Right kidney (tissue), 1 donor: ENCODE measurements at regions not wholly inside any gene's neighbourhood (a gene's known extent, or its start where the extent isn't known, plus 50 kb on each side); places are given as distances from the start of the nearest gene placed in this dataset.

Experiments
- DNase-seq: peaks from one replicate; pipeline ENCODE4 v3.0.0-alpha.2; 2016

DNA sequence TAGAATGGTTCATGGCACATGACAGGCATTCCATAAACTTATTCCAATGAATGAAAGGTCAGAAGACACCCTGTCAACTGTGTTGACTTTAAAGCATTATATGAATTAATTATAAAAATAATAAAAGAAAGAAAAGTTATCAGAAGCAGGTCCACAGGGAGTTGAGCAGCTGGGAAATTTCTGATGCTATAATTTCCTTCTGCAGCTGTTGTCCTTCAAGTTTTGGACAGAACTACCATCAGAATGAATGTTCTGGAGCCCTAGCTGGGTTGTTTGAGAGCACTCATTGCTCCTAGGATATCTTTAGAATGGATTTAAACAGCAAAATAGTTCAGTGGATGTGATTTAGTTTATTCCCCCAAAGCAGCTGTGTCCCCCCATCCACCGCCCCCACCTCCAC lies 232.4 kb upstream of the PROK2 start:
- no peak for DNase-seq

DNA sequence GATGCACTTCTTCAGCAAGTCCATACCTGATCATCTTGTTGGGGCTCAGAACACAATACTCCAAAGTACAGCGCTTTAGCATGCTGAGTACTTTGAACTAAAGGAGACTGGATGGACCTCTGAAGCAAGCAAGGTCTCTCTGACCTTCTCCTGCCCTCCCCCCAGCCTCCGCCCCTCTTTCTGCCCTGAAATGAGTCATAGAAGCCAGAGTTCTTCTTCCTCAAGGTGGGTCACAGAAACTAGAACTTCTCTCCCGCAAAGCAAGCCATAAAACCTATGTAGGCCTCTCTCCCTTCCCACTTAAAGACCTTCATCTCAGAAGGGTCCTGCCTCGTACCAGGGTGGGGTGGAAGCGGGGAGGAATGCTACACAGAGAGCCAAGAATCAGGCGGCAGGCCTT lies 230.5 kb upstream of the PROK2 start:
- no peak for DNase-seq

DNA sequence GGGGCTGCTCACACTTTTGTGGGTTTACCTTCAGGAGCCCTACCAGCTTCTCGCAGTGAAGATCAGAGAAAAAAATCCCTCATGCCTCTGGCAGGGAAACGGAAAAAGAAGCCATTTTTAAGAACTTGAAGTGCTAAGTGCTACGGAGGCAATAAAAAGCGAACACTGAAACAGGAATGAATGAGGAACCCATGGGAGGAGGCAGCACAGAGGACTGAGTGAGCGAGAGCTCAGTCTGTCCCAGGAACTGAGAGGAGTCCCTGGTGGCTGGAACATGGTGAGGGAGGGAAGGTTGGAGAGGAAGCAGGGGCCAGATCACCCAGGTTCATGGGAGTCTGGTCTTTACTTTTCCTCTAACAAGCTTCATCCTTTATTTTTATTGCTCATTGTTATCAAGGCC lies 228.1 kb upstream of the PROK2 start:
- DNase-seq, result no peak

DNA sequence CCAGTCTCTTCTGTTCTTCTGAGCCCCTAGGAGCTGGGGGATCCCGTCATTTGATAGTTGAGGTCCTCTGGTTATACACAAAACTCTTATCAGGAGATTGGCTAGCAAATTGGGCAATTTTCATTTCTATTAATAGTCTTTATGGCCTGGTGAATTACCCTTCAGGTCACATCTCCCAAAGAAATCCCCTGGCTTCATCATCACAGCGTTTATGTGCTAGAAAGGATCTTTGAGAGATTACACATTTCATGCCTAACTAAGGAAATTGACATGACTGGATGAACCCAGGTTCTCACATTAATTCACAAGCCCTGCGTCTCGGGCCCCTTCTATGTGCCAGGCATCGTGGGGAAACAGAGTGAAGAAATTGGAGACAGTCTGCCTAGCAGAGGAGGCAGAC lies 227.4 kb upstream of the PROK2 start:
- DNase-seq, result no peak

DNA sequence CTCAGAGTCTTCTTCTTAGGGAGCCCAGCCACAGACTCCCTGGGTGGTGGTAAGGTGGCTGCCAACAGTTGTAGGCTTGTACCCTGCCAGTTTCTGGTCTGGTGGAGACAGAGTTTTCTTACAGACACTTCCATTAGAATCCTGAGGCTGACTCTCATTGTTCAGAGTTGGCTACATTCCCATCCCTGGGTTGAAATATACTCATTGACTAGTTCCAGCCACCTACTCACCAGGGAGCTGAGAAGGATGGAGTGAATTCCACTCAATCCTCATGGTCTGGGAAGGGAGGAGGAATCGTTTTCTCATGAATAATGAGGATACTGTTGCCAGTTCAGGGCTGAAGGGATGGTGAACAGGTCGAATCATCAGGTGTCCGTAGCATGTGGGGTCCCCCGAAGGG lies 226.5 kb upstream of the PROK2 start:
- no peak for DNase-seq

DNA sequence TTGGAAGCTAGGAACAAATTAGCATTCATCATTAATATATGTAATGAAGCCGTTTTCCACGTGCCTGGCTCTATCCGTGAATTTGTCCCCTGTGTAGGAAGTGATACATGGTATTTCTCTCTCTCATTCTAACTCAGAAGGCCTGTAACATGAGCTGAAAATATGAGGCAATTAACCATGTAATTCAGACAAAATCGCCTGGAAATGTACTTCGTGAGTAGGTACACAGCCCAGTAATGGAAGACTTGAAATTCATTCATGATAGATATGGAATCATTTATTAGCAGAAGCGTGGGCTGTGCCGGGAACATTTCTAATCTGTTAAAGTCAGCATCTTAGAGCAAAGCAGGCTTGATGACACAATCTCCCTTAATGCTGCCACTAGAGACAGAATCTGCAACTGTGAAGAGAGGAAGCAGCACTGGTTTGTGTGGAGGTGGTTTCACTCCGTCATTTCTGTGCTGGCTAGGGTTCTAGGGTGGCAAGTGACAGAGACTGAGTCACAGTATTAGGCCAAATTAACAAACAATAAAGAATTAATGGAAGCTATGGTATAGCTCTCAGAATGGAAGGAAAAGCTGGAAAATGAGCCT lies 225.0 kb upstream of the PROK2 start:
- DNase-seq, result no peak

DNA sequence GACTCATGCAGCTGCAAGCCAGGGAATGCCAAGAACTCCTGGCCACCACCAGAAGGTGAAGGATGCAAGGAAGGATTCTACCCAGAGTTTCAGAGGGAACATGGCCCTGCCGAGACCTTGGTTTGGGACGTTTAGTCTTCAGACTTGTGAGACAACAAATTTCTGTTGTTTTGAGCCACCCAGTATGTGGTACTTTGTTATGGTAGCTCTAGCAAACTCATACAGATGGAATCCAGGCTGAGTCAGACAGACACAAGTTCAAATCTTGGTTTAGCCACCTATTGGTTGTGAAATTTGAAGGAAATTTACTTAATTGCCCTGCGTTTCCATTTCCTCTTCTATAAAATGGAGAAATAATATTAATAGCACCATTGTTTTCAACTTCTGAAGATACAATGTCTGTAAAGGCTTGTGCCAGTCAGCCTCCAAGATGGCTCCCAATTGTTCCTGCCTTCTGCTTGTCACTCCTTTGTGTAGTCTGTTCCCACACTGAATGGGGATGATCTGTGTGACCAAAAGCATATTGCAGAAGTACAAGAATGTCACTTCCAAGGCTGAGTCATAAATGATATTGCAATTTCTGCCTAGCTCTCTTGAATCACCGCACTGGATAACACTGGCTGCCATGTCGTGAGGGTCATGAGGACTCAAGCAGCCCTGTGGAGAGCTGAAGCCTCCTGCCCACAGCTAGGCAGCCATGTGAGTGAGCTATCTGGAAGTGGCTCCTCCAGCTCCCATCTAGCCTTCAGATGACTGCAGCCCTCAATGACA lies 223.5 kb upstream of the PROK2 start:
- DNase-seq, result no peak

DNA sequence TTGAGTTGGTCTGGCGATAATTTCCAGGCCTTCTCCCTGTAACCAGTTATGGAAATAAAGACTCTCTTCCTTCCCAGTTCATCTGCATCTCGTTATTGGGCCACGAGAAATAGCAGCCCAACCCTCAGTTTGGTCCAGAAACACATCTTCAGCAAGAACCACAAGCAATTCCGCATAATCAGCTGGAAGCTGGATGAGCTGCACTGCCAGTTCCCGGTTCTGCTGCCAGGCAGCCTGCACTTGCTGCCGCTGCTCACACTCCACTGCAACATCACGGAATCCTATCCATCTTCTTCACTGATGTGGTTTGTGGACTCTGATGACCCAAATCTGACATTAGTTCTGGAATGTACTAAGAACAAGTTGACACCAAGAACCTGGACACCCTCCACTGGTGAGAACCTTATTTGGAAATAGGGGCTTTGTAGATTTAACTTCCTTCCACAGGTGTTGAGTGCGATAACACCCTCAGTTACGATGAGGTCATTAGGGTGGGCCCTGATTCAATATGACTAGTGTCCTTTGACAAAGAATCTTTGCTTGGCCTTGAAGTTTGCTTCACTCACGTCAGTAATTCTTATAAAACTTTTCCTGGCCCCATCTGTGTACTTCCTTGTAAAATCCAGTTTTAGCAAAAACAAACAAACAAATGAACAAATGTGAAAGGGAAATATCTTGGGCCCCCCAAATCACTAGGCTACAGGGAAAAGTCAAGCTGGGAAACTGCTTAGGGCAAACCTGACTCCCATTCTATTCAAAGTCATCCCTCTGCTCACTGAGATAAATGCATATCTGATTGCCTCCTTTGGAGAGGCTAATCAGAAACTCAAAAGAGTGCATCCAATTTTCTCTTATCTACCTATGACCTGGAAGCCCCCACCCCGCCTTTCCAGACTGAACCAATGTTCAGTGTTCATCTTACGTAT lies 221.9 kb upstream of the PROK2 start:
- no peak for DNase-seq

DNA sequence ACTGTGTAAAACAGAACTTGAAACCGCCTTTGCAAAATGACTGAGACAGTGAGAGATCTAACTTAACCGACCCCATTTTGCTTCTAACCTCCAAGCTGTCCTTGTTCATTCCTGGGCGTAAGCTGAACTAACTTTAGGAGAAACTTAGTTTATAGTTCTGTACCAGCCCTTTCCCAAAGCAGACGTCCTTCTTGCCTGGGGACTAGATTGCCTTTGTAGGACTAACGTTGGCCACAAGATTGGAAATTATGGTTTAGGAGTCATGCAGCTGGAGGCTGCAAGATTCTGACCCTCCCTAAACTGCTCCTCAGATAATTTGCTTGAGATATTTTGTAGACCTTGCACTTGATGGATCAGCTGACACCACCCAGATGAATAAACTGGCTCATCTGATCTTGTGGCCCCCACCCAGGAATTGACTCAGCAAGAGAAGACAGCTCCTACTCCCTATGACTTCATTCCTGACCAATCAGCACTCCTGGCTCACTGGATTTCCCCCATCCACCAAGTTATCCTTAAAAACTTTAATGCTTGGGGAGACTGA lies 219.9 kb upstream of the PROK2 start:
- no peak for DNase-seq

DNA sequence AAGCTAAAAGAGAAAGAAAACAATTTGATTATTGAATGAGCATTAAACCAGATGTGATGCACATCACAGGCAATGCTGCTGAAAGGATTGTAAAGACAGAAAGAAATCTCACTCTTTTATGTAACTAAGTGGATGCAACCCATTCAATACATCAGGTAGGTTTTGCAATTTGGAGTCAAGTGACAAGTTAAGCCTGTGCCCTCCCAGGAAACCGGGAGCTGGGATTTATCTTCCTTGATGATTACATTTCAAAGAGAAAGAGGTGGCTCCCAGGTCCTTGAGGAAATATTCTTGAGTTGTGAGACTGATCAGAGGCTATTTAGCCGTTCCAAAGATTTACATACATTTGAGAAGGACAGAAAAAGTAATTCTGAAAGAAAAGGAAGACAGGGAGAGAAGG lies 219.0 kb upstream of the PROK2 start:
- DNase-seq, result no peak

DNA sequence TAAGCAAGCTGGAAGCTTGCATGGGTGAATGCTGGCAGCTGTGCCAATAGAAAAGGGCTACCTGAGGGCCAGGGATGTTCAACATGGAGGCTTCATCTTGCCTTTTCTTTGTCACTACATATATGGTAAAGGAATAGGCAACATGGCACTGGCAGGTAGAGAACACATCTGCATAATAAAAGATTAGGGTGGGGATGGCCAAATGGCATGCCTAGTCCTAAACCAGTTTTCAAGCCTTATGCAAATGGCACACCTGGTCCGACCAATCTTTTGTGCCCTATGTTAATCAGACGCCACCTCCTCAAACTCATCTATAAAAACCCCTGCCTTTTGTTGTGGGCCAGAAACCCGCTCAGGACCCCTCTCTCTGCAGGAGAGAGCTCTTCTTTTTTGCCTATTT lies 216.8 kb upstream of the PROK2 start:
- DNase-seq, result no peak

DNA sequence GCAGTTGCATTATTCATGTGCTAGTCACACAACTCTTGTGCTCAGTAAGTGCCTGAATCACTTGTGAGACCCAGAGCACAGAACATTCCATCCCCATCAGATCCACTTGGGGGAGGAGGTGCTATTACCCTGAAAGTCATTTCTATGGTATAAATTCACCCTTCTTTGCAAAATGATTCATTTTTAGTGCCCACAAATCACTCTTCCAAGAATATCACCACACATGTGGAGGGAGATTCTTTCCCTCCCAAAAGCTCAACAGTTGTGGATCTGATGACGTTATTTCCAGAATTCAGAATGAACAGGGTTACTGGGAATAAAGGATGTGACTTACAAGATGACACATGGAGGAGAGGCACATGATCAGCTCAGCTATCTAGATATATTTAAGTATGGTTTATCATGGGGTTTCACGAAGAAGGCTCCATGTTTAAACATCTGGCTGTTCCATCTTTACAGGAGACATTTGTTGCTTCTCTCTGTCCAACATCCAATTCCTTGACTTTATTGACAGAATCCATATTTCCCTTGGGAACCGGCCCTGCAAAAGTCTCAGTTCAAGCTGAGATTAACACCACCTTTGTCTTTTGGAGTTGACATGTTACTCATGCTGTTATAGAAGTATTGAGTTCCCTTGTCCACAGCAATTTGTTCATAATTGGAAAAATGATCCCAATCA lies 214.2 kb upstream of the PROK2 start:
- DNase-seq, result no peak

DNA sequence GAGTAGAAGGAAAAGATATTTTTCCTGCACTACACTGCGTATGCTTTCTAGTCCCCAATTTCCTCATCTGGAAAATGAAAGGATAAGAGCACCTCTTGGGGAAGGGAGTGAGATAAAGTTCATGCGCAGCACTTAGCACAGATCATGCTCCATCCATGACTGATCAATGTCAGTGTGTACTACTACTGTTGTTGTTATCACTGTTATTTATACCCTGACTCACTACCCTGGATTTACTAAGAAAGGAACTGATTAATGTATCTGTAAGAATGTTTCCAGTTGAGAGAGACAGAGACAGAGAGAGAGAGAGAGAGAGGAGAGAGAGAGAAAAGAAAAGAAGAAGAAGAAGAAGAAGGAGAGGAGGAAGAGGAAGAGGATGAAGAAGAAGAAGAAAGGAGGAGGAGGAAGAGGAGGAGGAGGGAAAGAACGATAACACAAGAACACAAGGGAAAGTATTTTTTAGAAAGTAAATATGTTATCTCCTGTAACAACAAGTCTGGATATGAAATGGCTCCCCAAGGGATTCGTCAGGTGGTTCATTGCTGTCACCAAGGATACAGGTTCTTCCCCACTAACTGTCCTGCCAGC lies 212.2 kb upstream of the PROK2 start:
- DNase-seq, result no peak

DNA sequence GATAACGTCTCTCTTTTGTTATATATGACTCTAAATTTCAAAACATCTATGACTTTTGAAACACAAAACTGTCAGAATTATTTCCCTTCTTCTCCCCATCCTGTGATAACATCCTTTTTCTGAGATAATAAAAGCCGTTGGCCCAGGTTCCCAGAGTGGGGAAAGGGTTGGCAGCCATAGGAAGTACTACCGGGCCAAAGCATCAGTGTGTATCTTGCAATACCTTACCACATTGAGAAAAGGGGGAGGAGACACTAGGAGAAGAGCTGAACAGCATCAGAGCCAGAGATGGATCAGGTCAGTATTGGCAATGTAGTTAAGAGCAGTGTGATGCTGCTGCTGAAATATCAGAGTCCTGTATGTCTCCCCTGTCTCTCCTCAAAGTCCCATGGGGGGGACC lies 210.0 kb upstream of the PROK2 start:
- no peak for DNase-seq

DNA sequence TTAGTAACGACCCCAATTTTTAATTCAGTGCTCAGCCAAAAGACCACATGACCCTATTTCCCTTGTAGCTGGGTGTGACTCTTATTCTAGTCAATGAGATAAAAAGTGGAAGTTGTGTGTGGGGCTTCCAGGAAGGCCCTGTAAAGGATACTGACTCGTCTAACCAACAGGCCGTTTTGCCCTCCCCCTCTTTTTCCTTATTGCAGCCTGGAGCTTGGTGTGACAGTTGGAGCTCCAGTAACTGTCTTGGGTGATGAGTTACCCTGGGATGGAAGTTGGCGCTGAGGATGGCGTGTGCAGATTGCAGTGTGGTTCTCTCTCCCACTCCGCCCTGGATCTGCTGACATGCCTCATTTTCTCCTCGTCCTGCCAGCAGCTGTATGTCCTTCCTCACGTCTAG lies 209.3 kb upstream of the PROK2 start:
- DNase-seq, result no peak

DNA sequence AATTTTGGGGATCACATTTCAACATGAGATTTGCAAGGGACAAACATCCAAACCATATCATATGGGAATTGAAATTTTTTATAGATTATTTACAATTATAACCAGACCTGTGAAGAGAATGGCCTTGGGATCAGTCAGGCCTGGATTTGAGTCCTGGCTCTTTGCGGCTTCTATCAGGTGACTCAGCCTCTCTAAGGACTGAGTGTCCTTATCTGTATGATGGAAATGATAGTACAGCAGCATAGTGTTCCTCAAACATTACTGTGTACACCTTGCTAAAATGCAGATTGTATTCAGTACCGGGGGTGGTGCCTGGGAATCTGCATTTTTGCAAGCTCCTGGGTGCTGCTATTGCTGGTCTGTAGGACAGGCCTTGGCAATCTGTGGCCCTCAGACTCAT lies 206.7 kb upstream of the PROK2 start:
- DNase-seq, result no peak

DNA sequence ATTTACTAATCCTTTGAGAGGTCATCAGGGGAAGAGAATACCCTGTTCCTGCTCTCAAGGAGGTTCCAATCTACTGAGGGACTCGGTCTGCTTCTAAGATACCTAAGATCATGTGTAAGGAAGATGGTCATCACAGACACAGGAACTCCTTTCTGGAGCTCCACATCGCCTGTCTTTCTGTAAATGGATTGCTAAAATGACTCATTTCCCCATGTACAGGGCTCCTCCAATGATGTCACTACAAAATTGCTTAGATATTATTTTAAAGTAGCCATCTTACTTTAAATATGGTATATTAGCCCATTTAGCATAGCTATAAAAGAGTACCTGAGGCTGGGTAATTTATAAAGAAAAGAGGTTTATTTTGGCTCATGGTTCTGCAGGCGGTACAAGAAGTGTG lies 206.1 kb upstream of the PROK2 start:
- DNase-seq, result no peak

DNA sequence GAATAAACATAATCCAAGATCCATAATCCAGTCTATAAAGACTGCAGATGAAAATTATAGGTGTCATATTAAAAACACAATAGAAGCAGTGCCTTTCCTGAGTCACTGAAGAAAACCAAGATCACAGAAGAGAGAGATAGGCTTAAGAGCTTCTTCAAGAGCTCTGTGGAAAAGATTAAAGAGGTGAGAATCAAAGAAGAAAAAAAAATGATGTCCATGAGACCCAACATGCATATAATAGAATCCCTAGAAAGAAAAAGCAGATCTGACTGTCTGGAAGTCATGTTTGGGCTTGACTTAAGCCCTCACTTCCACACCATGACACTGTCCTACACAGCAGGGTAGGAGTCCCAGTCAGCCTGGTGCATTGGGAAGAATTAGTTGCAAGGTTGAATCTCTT lies 205.6 kb upstream of the PROK2 start:
- DNase-seq, result no peak

DNA sequence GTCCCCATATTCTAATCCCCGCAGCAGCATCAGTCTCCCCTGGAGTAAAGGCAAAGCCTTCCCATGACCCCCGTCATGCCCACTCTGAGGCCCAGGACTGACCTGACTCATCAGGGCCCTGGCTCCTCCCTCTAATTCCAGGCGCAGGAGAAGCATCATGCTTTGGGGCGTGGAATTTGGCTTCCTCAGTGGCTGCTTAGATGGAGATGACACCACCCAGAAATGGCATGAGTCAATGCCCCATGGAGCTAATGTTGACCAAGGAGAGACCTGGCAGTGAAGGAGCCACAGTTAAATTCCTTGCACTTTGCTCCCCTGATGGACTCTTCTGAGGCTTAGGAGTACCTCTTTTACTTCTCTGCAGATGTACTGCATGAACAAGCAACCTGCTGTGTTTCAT lies 204.2 kb upstream of the PROK2 start:
- no peak for DNase-seq

DNA sequence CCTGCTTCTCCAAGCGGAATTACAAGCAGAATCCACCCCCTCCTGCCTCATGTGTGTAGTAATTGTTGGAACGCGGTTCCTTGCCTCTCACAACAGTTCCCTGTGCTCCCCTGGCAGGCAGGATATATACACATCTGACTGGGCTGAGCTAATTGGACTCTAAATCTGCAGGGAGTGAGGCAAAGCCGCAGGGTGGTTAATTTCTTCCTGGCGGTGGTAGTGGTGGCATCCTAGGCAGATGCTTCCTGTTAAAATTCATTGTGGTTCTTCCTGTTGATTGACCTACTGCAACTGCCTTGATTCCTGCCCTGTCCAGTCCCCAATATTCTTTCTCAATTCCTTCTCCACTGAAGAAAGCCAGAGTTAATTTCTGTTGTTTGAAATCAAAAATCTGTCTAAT lies 202.9 kb upstream of the PROK2 start:
- no peak for DNase-seq

DNA sequence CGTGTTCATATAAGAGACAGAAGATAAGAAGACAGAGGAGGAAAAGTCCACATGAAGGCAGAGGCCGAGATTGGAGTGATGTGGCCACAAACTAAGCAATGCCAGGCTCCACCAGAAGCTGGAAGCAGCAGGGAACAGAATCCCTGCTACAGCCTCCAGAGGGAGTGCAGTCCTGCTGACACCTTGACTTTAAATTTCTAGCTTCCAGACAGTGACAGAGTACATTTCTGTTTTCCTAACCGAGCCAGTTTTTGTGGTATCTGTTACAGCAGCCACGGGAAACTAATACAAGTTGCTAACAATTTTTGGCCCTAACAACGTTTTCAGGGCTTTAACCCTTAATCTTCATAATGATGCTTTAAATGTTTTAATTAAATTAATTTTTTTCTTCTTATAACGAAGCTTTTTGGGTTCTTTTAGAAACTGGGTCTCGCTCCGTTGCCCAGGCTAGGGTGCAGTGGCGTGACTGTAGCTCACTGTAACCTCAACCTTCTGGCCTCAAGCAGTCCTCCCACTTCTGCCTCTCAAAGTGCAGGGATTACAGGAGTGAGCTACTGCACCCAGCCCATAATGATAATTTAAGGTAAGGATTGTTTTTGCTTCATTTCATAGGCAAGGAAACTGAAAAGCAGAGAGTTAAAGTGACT lies 202.3 kb upstream of the PROK2 start:
- no peak for DNase-seq

DNA sequence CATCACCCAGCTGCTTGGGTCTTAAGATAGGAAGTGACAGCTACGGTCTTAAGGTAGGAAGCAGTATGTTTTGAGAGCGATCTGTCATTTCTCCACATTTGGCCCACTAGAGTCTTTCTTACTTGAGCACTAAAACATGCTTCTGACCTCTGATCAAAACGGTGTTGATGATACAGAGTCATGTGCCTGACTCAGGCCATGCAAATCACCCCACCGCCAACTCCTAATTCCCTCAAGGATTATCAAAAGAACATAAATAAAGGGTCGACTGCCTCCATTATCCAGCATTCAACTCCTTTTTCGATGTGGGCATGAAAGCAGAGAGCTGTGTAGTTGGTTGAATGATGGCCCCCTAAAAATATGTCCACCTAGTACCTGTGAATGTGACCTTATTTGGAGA lies 201.7 kb upstream of the PROK2 start:
- no peak for DNase-seq
